Skin of body (tissue), 1 donor: ENCODE measurements at regions not wholly inside any gene's neighbourhood (a gene's known extent, or its start where the extent isn't known, plus 50 kb on each side); places are given as distances from the start of the nearest gene placed in this dataset.
"Not testable (repeated sequence)": the region's sequence is repeated elsewhere in the genome, so short reads cannot be mapped to it uniquely, and the experiment has no call there.

ENCODE experiments used
- DNase-seq: peaks from one replicate; lab custom pipeline; 2025; lab: John Stamatoyannopoulos, UW

GRCh38 chr1:149275802-149276201 is 172.5 kb upstream of the NBPF9 start:
- DNase-seq = not testable (repeated sequence)

GRCh38 chr1:149276496-149276895 is 173.1 kb upstream of the NBPF9 start:
- DNase-seq = not testable (repeated sequence)

DNA sequence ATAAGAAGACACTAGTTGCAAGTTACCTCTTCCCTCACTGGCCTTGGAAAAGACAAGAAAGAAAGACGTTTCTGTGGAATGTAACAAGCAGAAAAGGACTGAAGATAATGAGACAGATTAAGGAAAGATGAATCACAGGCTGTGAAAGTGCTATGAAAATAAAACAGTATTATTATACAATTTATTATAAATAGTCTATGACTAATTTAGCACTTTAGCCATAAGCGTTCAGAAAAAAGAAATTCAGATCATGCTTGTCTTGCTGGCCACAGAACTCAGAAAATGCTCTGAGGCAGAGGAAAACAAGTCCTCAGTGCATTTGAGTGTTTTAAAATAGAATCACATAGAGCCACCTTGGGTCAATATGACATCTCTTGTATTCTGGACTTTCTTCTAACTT is 174.8 kb upstream of the NBPF9 start:
- not testable (repeated sequence) for DNase-seq

DNA sequence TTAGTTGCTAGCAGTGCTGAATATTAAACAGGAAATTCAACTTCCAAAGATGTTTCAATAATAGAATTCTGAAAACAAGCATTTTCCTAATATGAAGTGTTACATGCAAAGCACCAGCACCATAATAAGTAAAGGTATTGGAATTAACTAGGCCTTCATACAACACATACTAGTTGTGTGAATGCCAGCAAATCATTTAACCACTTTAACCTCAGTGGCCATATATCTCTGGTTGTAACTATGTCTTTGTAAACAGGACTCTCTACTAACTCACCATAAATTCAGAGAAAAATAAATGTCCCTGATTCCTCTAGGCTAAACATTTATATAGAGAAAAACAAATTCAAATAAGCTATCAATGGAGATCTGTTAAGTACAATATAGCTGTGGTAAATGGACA is 175.7 kb upstream of the NBPF9 start:
- DNase-seq = not testable (repeated sequence)

- DNase-seq = not testable (repeated sequence)
Observed at GRCh38 chr1:149279512-149279911, 176.2 kb upstream of the NBPF9 start.

DNA sequence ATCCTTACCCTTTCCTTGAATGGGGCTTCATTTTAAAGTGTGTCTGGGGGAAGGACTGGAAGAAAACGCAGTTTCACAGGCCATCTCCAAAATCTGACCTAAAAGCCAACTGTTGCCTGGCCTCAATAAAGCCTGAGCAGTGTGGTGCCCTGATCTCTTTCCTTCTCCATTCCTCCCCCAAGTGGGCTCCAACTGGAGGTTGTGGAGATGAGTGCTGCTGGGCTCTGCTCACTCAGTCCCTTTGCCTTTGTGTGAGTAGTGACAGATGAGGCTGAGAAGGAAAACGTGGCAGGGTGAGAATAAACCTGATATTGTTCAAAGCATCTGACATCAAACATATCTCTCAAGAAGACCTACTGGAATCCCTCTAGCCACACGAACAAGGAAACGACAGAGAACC is 181.4 kb upstream of the NBPF9 start:
- DNase-seq = not testable (repeated sequence)

DNA sequence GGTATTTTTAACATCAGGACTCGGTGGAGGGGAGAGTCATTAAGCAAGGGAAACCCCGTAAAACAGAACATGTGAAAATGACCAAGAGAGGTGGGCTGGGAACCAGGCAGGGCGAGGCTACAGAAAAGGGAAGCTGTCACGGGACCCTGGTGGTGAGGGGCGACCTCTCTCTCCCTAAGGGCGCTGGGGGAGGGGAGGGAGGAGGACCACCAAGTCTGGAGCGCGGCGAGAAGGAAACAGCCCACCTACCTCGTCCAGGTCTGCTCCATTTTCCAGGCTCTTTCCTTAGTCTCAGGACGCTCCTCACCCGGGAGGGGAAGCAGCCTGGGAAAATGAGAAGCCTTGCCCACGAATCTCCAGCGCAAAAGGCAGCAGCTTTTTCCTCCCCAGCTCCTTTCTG is 181.9 kb upstream of the NBPF9 start:
- not testable (repeated sequence) for DNase-seq

GRCh38 chr1:149285638-149286037 is 182.3 kb upstream of the NBPF9 start:
- not testable (repeated sequence) for DNase-seq

GRCh38 chr1:149288580-149288979 is 185.2 kb upstream of the NBPF9 start:
- not testable (repeated sequence) for DNase-seq

DNA sequence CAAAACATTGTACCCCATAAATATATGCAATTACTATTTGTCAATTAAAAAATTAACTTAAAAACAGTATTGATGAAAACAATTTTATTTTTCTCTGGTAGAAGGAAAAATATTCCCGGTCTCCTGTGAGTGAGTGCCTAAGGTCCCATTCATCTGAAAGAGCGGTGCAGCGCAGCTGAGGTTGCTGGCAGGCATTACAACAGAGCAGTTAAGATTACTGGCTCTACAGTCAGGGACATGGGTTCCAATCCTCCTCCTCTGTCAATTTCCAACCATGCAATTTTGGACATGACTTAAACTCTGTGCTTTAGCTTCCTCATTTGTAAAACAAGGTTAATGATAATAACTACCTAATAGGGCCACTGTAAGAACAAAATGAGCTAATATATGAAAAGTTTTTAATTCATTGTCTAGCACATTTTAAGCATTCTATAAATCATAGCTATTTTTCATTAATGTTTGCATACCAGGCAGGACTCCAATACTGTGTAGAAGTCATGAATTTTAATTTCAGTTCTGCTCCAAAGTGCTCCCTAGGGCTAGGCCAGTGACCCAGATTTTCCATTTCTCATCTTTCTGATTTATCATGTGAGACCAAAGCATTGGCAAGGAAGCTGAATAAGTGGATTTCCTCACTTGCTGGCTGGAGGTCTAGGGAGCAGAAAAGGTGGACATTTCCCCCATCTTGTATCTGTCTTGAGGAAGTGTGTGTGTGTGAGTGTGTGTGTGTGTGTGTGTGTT is 174.2 kb upstream of the NBPF19 start:
- not testable (repeated sequence) for DNase-seq

DNA sequence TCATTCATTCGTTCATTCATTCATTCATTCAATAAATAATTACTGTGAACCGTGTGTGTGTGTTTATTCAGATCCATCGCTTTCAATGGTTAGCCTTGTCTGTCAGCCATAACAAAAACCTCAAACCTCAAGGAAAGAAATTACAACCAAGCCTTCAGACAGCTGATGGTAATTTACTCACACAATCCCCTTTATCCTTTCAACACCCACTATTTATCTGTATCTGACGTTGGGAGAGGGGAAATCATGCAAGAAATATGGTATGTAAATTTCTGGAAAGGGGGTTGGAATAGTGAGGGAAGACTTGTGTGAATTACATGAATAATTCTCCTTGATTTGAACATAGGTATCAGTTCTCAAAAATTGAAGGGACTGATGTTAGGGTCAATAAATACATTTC is 173.6 kb upstream of the NBPF19 start:
- not testable (repeated sequence) for DNase-seq

DNA sequence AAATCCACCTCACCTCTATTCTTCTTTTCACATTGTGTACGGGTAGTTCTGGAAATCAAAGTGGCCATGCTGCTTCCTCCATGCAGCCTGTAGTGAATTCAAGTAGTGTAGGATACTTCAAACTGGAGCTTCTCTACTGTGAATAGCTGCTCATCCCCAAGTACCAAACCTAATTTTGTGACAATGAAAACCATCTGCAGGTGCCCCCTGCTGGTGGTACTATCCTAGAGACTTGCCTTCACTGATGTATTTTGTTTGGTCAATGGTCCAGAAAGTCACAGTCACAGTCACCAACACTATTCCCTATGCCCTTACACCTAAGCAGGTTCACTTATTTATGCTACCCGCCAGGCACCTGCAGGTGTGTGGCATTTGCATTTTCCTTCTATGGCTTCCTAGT is 170.0 kb upstream of the NBPF19 start:
- not testable (repeated sequence) for DNase-seq

DNA sequence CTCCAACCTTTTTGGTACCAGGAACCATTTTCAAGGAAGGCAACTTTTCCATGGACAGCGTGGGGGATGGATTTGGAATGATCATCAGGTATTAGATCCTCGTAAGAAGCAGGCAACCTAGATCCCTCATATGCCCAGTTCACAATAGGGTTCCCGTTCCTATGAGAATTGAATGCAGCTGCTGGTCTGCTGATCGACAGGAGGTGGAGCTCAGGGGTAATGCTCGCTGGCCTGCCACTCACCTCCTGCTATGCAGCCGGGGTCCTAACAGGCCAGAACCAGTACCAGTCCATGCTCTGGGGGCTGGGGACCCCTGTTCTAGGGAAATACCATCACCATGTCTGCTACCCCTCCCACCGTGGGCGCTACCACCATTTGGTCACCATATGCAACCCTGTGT is 167.2 kb upstream of the NBPF19 start:
- DNase-seq = not testable (repeated sequence)

DNA sequence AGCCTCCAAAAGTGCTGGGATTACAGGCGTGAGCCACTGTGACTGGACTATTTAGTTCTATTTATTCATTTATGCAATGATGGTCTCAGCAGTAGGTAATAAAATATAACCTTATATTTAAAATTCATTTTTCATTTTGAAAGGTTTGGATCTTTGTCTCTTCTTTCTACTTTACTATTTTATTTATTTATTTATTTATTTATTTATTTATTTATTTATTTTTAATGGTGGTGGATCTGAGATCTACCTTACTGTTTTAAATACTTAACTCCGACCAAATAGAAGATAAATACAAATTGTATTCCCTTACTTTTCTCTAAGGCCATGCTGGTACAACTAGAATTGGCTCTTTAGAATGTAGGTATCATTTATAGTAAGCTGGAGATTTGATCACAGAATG is 159.9 kb upstream of the NBPF19 start:
- not testable (repeated sequence) for DNase-seq

GRCh38 chr1:149320971-149321731 is 153.7 kb upstream of the NBPF19 start:
- not testable (repeated sequence) for DNase-seq

DNA sequence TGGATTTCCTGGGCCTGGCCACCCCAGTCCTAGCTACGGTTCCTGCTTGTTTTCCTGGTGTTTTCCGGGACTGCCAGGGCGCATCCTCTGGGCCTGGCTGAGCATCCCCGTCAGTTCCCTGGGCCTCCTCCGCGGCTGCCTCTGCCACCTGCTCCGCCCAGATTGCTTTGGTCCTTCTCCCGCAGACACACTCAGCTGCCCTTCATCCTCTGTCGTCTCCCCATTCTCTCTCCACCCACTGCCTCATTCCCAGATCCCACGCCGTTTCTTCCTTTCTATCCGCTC is 153.2 kb upstream of the NBPF19 start:
- DNase-seq = not testable (repeated sequence)

GRCh38 chr1:149330081-149330335 is 144.8 kb upstream of the NBPF19 start:
- DNase-seq = not testable (repeated sequence)

DNA sequence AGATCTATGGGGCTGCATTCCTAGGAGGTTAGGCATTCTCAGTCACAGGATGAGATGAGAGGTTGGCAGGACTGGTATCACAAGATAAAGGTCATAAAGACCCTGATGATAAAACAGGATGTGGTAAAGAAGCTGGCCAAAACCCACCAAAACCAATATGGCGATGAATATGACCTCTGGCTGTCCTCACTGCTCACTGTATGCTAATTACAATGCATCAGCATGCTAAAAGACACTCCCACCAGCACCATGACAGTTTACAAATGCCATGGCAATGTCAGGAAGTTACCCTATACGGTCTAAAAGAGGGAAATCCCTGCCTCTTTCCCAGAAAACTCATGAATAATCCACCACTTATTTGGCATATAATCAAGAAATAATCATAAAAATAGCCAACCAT is 138.8 kb upstream of the NBPF19 start:
- DNase-seq = not testable (repeated sequence)

GRCh38 chr1:149338221-149338691 is 136.6 kb upstream of the NBPF19 start:
- DNase-seq = not testable (repeated sequence)

- not testable (repeated sequence) for DNase-seq
Observed at GRCh38 chr1:149338698-149339097, 136.1 kb upstream of the NBPF19 start.

DNA sequence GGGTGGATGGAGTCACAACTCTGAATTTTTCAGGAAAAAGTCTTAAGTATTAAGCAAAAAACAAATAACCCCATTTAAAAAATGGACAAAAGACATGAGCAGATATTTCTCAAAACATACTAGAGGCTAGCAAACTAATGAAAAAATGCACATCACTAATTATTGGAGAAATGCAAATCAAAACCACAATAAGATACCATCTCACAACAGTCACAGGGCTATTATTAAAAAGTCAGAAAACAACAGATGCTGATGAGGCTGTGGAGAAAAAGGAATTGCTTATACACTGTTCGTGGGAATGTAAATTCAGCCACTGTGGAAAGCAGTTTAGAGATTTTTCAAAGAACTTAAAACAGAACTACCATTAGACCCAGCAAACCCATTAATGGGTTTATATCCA is 125.4 kb upstream of the NBPF19 start:
- not testable (repeated sequence) for DNase-seq

- not testable (repeated sequence) for DNase-seq
Observed at GRCh38 chr1:149352205-149352604, 122.6 kb upstream of the NBPF19 start.

GRCh38 chr1:149354579-149354978 is 120.3 kb upstream of the NBPF19 start:
- not testable (repeated sequence) for DNase-seq
